D341Med (cell line): ENCODE measurements at regions not wholly inside any gene's neighbourhood (a gene's known extent, or its start where the extent isn't known, plus 50 kb on each side); places are given as distances from the start of the nearest gene placed in this dataset.
"Not testable (repeated sequence)": the region's sequence is repeated elsewhere in the genome, so short reads cannot be mapped to it uniquely, and the experiment has no call there.

Experiments
- DNase-seq: peaks from one replicate; pipeline ENCODE4 v3.0.0; 2012; ENCODE audit warnings: low spot score

- no peak for DNase-seq
Measured at GRCh38 chr20:56689318-56689717, 60.2 kb downstream of the TFAP2C start.

DNA sequence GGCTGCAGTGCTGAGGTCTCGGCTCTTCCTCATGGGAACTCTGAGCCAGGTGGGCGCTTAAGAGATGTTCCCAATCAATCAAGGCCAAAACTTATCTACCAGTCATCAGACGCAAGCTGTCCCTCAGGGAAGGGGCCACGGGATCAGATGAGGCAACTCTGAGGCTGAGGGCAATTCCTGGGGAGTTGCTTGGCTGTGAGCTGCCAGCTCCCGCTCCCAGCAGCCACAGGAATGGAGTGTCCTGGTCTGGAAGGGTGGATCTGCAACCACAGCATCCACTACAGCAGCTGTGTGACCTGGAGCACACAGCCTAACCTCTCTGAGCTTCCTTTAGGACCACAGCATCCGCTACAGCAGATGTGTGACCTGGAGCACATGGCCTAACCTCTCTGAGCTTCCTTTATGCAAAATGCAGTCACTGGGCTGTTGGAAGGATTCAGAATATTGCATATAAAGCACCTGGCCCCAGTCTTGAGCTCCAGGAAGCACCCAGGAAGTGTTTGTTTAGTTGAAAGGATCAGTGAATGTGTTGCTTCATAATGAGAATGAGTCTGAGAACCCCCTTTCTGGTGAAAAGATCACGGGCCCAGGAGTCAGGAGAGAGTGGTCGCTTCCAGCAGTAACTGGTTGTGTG, 60.9 kb downstream of the TFAP2C start:
- no peak for DNase-seq

DNA sequence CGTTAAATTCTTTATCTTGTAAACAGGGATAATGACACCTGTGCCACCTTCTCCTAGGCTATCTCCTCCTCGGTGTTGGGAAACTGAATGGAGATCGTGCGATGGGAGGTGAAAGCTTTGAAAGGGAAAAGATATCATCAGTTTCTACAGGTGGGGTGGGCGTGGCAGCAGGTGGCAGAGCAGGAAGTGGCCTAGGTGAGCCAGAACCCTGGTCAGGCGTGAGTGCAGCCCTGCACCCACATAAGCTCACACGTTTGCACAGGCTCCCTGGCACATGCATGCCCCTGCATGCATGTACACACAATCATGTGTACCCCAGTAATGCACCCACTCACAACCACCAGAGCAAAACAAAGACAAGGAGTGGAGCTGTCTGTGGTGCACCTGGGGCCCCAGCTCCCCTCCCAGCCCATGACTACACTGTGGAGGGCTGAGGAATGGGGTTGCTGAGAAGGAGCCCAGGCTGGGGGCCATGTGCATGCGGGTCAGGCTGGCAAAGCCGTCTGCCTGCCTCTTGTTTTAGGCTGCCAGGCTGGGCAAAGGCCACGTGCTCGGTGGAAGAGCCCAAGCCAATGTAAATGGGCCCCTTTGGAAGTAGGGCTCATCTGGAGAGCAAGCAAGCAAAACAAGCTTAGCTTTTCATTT, 61.5 kb downstream of the TFAP2C start:
- DNase-seq: no peak

GRCh38 chr20:56691325-56691998, 62.4 kb downstream of the TFAP2C start:
- no peak for DNase-seq

- no peak for DNase-seq
Measured at GRCh38 chr20:56693217-56693616, 64.1 kb downstream of the TFAP2C start.

DNA sequence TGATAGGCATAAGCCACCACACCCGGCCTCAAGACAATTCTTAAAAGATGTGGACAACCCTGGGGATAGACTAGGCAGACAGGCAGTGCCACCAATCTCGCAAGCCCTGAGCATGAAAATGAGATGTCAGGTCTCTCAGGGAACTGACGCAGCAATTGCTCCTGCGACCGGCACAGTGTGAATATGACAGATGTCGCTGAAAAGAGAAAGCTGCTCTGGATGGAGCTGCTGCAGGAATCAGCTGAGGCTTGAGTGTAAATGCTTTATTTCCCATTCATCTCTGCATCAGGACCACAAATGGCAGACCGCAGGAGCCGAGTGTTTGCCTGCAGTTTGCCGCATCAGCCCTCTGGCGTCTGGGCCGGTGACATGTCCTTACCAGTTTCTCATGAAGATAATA, 68.4 kb downstream of the TFAP2C start:
- no peak for DNase-seq

- DNase-seq: no peak
Measured at GRCh38 chr20:56698297-56698696, 69.2 kb downstream of the TFAP2C start.

DNA sequence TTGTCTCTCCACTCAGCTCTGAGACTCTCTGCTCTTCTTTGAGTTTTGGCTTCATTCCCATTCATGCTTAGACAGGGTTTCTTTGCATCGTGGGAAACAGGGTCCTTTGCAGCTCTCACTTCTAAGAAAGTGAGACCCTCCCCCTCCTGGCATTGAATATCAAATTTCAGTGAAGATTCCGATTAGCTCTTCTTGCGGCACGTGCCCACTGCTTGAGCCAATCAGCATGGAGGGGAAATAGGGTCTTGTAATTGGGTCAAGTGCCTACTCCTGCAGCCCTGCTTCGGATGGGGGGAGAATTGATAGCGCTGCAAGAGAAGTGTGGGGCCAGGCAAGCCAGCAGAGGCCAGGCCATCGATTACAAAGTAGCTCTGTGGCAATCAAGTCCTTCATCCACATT, 69.6 kb downstream of the TFAP2C start:
- no peak for DNase-seq

DNA sequence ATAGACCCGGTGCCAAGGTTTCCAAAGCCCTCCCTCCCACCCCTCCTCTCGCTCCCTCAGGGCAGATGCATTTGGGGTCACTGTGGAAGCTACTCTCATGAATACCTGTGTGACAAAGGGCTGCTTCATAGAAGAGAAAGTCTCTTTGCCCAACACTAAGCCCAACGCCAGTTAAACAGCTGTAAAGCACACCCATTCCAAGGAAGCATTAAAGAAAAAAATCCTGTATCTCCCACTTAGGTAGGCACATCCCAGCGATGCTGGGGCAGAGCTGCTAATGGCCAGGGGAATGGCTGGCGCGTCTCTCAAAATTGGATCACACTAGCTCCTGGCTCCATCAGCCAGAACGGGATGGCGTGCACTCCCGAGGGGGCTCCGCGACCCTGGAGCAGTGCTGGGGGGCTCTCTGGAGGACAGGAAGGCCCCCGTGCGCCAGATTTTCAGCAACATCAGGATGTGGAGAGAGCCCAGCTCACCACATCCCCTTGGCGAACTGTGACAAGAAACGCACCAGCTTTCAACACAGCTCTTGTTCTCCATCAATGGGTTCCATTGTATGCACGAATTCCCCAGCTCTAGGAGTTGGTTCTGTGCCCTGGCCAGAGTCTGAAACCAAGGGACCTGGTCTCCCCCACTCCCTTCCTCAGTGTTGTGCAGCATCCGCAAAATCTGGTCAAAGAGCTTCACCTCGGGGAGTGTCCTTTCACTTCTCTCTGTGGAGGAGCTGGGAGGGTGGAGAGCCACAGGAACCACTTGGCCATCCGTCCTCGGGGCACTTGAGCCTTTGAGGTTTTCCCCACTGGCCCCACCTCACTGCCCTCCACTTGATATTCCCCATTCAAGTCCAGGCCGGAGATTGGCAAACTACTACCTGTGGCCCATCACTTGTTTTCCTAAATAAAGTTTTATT, 74.1 kb downstream of the TFAP2C start:
- DNase-seq: no peak

DNA sequence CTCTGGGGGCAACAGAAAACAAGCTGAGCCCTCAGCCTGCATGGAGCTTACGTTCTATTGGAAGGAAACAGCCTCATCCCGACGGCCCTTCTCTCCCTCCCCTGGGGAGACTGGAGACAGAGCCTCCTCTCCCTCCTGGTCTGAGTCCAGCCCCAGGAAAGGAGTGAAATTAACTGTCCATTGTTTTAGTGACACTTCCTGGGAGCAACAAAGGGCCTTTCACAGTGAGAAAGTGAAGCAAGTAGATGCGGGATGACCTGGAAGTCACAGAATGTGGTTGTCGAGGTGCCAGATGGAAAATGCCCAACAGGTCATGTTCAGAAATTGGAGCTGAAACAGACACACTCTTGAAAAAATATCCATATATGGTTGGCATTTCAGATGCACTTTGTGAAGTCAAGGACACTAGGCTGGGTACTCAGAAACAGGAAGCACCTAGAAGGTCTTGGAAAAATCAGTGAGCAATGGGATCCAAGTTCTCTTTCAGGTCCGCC, 77.8 kb downstream of the TFAP2C start:
- no peak for DNase-seq

- DNase-seq: no peak
Measured at GRCh38 chr20:56708991-56709390, 79.9 kb downstream of the TFAP2C start.

DNA sequence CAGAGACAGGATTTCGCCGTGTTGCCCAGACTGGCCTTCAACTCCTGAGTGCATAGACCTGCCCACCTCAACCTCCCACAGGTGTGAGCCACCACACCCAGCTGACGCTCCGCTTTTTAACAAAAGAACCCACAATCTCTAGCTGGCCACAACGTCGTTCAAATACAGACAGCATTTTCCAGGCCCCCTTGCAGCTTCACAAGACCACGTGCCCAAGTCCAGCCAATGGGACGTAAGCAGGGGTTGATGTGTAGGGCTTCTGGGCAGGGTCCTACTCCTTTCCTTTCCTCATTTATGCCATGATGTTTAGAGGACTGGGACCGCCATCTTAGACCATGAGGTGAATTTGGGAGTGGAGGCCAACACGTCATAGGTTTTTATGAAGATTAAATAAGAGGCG, 81.0 kb downstream of the TFAP2C start:
- no peak for DNase-seq

DNA sequence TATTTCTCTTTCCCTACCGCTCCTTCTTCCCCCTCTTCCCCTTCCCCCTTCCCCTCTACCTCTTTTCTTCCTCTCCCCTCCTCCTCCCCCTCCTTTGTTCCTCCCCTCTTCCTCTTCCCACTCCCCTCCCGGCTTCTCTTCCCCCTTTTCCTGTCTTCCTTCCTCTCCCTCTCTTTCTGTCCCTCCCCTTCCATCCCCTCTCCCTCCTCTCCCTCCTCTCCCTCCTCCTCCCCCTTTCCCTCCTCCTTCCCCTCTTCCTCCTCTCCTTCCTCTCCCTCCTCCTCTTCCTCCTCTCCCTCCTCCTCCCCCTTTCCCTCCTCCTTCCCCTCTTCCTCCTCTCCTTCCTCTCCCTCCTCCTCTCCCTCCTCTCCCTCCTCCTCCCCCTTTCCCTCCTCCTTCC, 81.5 kb downstream of the TFAP2C start:
- not testable (repeated sequence) for DNase-seq

GRCh38 chr20:56711018-56711417, 81.9 kb downstream of the TFAP2C start:
- DNase-seq: no peak

GRCh38 chr20:56715309-56715708, 86.2 kb downstream of the TFAP2C start:
- DNase-seq: no peak

GRCh38 chr20:56715902-56716519, 86.9 kb downstream of the TFAP2C start:
- DNase-seq: no peak

GRCh38 chr20:56716806-56717205, 87.7 kb downstream of the TFAP2C start:
- DNase-seq: no peak

DNA sequence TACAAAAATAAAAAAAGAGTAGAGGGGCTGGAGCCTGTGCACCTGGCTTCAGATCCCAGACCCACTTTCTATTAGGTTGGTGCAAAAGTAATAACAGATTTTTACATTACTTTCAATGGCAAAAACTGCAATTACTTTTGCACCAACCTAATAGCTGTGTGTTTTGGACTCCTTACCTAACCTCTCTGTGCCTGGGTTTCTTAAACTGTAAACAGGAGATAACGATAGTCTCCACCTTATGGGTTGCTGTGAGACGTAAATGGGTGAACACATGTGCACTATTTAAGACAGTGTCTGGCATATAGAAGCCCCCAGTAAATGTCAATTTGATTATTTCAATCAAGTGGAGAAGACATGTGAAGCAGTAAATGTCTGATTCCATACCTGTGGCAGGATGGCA, 89.7 kb downstream of the TFAP2C start:
- DNase-seq: no peak

GRCh38 chr20:56720620-56721213, 91.6 kb downstream of the TFAP2C start:
- DNase-seq: no peak

GRCh38 chr20:56722042-56722441, 92.9 kb downstream of the TFAP2C start:
- no peak for DNase-seq

- no peak for DNase-seq
Measured at GRCh38 chr20:56723331-56723730, 94.2 kb downstream of the TFAP2C start.
